Transverse colon (tissue), 4 donors: ENCODE measurements at regions not wholly inside any gene's neighbourhood (a gene's known extent, or its start where the extent isn't known, plus 50 kb on each side); places are given as distances from the start of the nearest gene placed in this dataset.

ENCODE experiments used
- DNase-seq: peaks from one replicate; pipeline ENCODE4 v3.0.0-alpha.2; 2019
- H3K27ac ChIP-seq, 4 donors: fragments of 200-600 bp; sonication (generic); 2 replicates each; pipeline ENCODE4 v1.5.1; 2016 to 2018; ENCODE audit warnings: inconsistent platforms in 4 of 4
- H3K27me3 ChIP-seq: fragments of 200-600 bp; sonication (generic); 2 replicates; pipeline ENCODE4 v1.5.1; 2017; ENCODE audit warnings: inconsistent platforms
- H3K36me3 ChIP-seq, 4 donors: fragments of 200-600 bp; sonication (generic); 2 replicates each; pipeline ENCODE4 v1.5.1; 2017 to 2019; ENCODE audit warnings: inconsistent platforms in 4 of 4
- H3K4me1 ChIP-seq, 4 donors: fragments of 200-600 bp; sonication (generic); 2 replicates each; pipeline ENCODE4 v1.5.1; 2017 to 2020; ENCODE audit warnings: inconsistent platforms in 4 of 4
- H3K4me3 ChIP-seq, 4 donors: fragments of 200-600 bp; sonication (generic); 1 replicate in 1 of 4; 2 replicates in 3 of 4; pipeline versions ENCODE4 v1.5.1 to v1.6.1; 2017 to 2019; ENCODE audit warnings: inconsistent platforms in 4 of 4
- H3K9me3 ChIP-seq, 2 donors: fragments of 200-600 bp; sonication (generic); 2 replicates each; pipeline ENCODE4 v1.5.1; 2017 to 2019; ENCODE audit warnings: inconsistent platforms in 2 of 2
- EP300 ChIP-seq: sonication (generic); formaldehyde crosslinking; IDR thresholded peaks from one replicate; pipeline ENCODE4 v1.6.1; 2017; ENCODE audit warnings: antibody characterized with exemption, low read depth
- POLR2A ChIP-seq: fragments of 450-650 bp; IDR thresholded peaks from one replicate; pipeline ENCODE4 v1.6.1; 2016; ENCODE audit warnings: antibody characterized with exemption, mild to moderate bottlenecking, moderate library complexity
- POLR2AphosphoS5 ChIP-seq, 3 donors: sonication (generic); formaldehyde crosslinking; IDR thresholded peaks; one replicate each; pipeline ENCODE4 v1.6.1; 2016; ENCODE audit warnings: antibody characterized with exemption in 3 of 3
- WGBS, 2 donors: methylation state at CpG; one replicate each; pipeline ENCODE4 v1.1.5; 2018; ENCODE audit warnings: low coverage in 1 of 2; 5-methylcytosine and 5-hydroxymethylcytosine counted together
- in situ Hi-C, 4 donors: fragments of 200-750 bp; cut with MboI; loops; one replicate each; pipeline versions ENCODE4 v1.15.0 to v1.15.1; 2017; ENCODE audit warnings: low sequenced_read_pairs in 3 of 4, low pct_ligation_motif_present in 1 of 4, low pct_unique_long_range_greater_than_20kb in 1 of 4
- intact Hi-C: fragments of 100-400 bp; cut with DNase I; formaldehyde crosslinking; loops from one replicate; pipeline ENCODE4 v1.15.1; 2023; ENCODE audit warnings: low total_unique reads
- TF ChIP-seq, protein P1 (sequence below), 5 experiments: fragments of 200-600 bp in 3 of 5; fragments of 450-650 bp in 2 of 5; sonication (generic) in 3 of 5; IDR thresholded peaks; 1 replicate in 2 of 5; 2 replicates in 3 of 5; pipeline ENCODE4 v1.5.1; 2016 to 2017; ENCODE audit warnings: antibody characterized with exemption in 5 of 5, inconsistent platforms in 3 of 5, mild to moderate bottlenecking in 2 of 5, moderate library complexity in 1 of 5

DNA sequence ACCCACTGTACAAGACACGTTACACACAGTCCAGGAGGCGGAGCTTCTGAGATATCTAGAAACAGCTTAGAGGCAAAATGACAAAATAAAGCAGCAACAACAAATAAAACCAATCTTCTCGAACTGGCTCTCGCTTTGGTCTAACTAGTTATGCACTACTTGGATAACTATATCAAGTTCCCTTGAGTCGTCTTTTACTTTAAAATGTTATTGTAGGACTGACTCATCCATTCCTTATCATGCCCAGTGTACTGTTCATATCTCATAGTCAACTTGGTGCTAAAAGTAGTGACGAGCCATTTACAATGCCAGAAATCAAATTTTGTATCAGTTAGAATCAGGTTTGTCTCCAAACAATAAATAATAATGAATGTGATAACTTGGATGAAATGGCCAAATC, 102.5 kb upstream of the SLC35G4 start:
- H3K4me1 ChIP-seq: no peaks in the 10 kb centered on the region
- intact Hi-C loops (no loop called here), in situ Hi-C loops (no loop called here)
- no peaks in the 10 kb centered on the region for H3K27me3 ChIP-seq
- 71 to 73% methylated on average over 6 of the region's 6 CpGs for WGBS, 2 donors
- no peak overlapping the region for H3K4me3 ChIP-seq
- H3K36me3 ChIP-seq: no peaks in the 10 kb centered on the region
- no peaks in the 10 kb centered on the region for H3K9me3 ChIP-seq
- DNase-seq: no peak
- TF ChIP-seq, protein P1, sequence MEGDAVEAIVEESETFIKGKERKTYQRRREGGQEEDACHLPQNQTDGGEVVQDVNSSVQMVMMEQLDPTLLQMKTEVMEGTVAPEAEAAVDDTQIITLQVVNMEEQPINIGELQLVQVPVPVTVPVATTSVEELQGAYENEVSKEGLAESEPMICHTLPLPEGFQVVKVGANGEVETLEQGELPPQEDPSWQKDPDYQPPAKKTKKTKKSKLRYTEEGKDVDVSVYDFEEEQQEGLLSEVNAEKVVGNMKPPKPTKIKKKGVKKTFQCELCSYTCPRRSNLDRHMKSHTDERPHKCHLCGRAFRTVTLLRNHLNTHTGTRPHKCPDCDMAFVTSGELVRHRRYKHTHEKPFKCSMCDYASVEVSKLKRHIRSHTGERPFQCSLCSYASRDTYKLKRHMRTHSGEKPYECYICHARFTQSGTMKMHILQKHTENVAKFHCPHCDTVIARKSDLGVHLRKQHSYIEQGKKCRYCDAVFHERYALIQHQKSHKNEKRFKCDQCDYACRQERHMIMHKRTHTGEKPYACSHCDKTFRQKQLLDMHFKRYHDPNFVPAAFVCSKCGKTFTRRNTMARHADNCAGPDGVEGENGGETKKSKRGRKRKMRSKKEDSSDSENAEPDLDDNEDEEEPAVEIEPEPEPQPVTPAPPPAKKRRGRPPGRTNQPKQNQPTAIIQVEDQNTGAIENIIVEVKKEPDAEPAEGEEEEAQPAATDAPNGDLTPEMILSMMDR (IDR thresholded peaks at IDR 0.05): no peak
- TF ChIP-seq POLR2AphosphoS5 (IDR thresholded peaks at IDR 0.05) (no peak), EP300 (no peak), POLR2A (no peak)
- no peak overlapping the region for H3K27ac ChIP-seq

DNA sequence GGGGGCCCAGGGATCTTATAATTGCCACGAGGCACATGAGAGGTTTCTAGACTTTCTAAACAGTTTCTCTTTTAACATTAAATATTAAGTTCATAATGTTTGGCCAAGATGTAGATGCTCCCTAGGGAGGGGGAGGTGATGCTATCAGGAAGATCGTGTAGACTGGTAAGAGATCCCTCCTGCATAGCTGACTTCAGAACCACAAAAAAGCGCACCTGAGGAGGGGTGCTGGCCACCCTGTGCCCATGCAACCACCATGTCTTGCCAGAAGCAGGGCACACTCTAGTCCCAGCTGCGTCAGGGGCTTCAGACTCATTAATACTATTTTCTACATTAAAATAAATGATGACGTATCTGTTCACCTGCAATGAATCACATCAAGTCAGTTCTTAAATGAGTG, 103.4 kb upstream of the SLC35G4 start:
- Histone ChIP-seq H3K4me1 (no peaks in the 10 kb centered on the region), H3K27me3 (no peaks in the 10 kb centered on the region), H3K4me3 (no peak overlapping the region), H3K27ac (no peak overlapping the region), H3K36me3 (no peaks in the 10 kb centered on the region), H3K9me3 (no peaks in the 10 kb centered on the region)
- no peak for DNase-seq
- TF ChIP-seq POLR2AphosphoS5 (IDR thresholded peaks at IDR 0.05): no peak
- in situ Hi-C loops (no loop called here), intact Hi-C loops (no loop called here)
- 48 to 52% methylated on average over 3 to 5 of the region's 5 CpGs for WGBS, 2 donors

DNA sequence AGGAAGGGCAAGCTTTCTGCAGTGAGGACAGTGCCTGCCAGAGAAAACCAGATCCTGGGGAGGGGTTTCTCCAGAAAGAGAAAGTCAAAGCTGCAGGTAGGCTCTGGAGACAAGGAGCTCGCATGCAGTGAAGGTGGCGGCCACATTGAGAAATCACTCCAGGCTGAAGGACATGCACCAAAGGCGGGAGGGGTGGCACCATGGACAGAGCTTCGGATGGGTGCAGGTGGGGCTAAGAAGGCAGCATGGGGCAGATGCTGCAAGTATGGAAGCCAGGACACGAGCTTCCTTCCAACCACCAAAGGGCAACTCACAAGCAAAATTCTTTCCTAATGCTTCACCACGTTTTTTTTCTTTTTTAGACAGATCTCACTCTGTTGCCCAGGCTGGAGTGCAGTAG, 104.4 kb upstream of the SLC35G4 start:
- DNase-seq: no peak
- intact Hi-C loops: no loop called here
- 58 to 69% methylated on average over 3 to 6 of the region's 6 CpGs for WGBS, 2 donors
- no peak overlapping the region for H3K27ac ChIP-seq
- H3K4me1 ChIP-seq: no peaks in the 10 kb centered on the region
- in situ Hi-C loops: no loop called here
- no peaks in the 10 kb centered on the region for H3K9me3 ChIP-seq
- no peaks in the 10 kb centered on the region for H3K36me3 ChIP-seq
- H3K4me3 ChIP-seq: no peak overlapping the region
- H3K27me3 ChIP-seq: no peaks in the 10 kb centered on the region
- TF ChIP-seq POLR2A (no peak), POLR2AphosphoS5 (IDR thresholded peaks at IDR 0.05) (no peak), EP300 (no peak)
- TF ChIP-seq, protein P1 (IDR thresholded peaks at IDR 0.05): no peak

DNA sequence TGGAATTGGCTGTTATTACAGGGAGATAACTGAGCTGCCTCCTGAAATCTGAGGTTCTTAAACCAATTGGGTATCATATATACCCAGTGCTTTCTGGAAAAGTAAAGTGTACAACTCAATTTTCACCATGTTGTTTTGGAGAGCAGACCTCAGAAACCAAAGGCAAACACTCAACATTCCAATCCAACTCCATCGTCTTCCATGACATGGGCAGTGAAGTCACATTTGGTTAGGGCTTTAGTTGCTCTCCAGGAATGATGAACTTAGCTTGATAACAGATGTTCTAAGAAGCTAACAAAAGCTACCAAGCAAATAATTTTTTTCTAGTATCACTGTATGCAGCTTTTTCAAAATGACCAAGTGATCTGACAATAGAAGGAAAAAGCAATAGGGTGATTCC, 107.0 kb upstream of the SLC35G4 start:
- Histone ChIP-seq H3K4me3 (no peak overlapping the region), H3K27ac (no peak overlapping the region), H3K9me3 (no peaks in the 10 kb centered on the region), H3K36me3 (no peaks in the 10 kb centered on the region), H3K4me1 (no peaks in the 10 kb centered on the region), H3K27me3 (no peaks in the 10 kb centered on the region)
- in situ Hi-C loops: no loop called here
- 91% methylated on average over 1 of the region's 1 CpG; no CpG with 5 or more reads in 1 of the 2 donors for WGBS, 2 donors
- TF ChIP-seq, protein P1 (IDR thresholded peaks at IDR 0.05): no peak
- no peak for TF ChIP-seq EP300
- TF ChIP-seq POLR2AphosphoS5 (IDR thresholded peaks at IDR 0.05): no peak
- no peak for TF ChIP-seq POLR2A
- intact Hi-C loops: no loop called here
- DNase-seq: no peak

DNA sequence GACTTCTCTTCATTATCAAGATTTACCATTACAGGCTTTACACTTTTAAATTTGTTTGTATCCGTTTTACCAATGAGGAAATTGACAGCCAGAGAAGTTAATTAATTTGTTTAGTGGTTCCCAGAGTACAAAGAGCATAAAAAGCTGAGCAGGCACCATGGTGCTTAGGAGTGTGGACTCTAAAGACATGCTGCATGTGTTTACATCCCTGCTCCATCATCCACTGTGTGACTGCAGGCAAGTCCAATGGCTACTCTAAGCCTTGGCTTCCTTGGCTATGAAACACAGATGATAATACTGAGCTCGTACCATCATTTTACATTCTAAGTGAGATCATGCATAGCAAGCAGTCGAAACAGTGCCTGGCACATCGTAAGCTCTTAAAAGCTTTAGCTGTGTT, 108.0 kb upstream of the SLC35G4 start:
- 65 to 74% methylated on average over 4 of the region's 4 CpGs for WGBS, 2 donors
- Histone ChIP-seq H3K36me3 (no peaks in the 10 kb centered on the region), H3K9me3 (no peaks in the 10 kb centered on the region), H3K27me3 (no peaks in the 10 kb centered on the region), H3K4me3 (no peak overlapping the region), H3K27ac (no peak overlapping the region), H3K4me1 (no peaks in the 10 kb centered on the region)
- intact Hi-C loops: no loop called here
- no peak for TF ChIP-seq EP300
- no peak for TF ChIP-seq POLR2A
- TF ChIP-seq, protein P1 (IDR thresholded peaks at IDR 0.05): no peak
- TF ChIP-seq POLR2AphosphoS5 (IDR thresholded peaks at IDR 0.05): no peak
- in situ Hi-C loops: no loop called here
- no peak for DNase-seq
